ENCODE measurements at regions not wholly inside any gene's neighbourhood (a gene's known extent, or its start where the extent isn't known, plus 50 kb on each side); places are given as distances from the start of the nearest gene placed in this dataset.

GRCh38 chr22:48867891-48868290 lies 959.8 kb downstream of the BRD1 start:
- Histone ChIP-seq H3K9me2 (ENCODE audit: insufficient read depth) (no peaks in the 10 kb centered on the region), H3K9ac (ENCODE audit: low read length) (no peak overlapping the region), H4K20me1 (ENCODE audit: insufficient read depth) (no peaks in the 10 kb centered on the region), H2AFZ (ENCODE audit: low read depth, low read length, poor library complexity, severe bottlenecking) (no peak overlapping the region), H3K9me3 (ENCODE audit: control insufficient read depth in 1 of 2, insufficient read depth in 1 of 2, low read depth in 1 of 2, low read length in 2 of 2) (no peaks in the 10 kb centered on the region), H3K4me3 (replicated peaks in 1 of 2; ENCODE audit: low read depth in 1 of 2, low read length in 2 of 2) (no peak overlapping the region), H3K27ac (ENCODE audit: low read depth, low read length) (no peak overlapping the region), H3K36me3 (ENCODE audit: control insufficient read depth in 1 of 2, insufficient read depth in 2 of 2, low read length in 2 of 2) (no peaks in the 10 kb centered on the region), H3K27me3 (ENCODE audit: insufficient read depth, low read length) (peaks cover 20% of the 10 kb centered on the region; the same call in 1 of the 2 replicates), H3K4me2 (ENCODE audit: low read length) (no peak overlapping the region), H3K4me1 (ENCODE audit: control insufficient read depth in 1 of 2, insufficient read depth in 2 of 2, low read length in 2 of 2) (no peaks in the 10 kb centered on the region), H3K79me2 (ENCODE audit: insufficient read depth, low read length) (no peaks in the 10 kb centered on the region)
- ATAC-seq (no peak), DNase-seq (ENCODE audit: low read depth, low spot score) (no peak)
- intact Hi-C loops (cut with micrococcal nuclease): no loop called here
- RAD21 ChIA-PET (ENCODE audit: low non-redundant PET in 1 of 2, low total read pairs in 2 of 2, uncharacterized antibody in 2 of 2, unreplicated experiment in 2 of 2): no interaction called here
- TF ChIP-seq FOSL1 (IDR thresholded peaks at IDR 0.05; ENCODE audit: low read depth) (no peak), POLR2A (IDR thresholded peaks at IDR 0.05; ENCODE audit: borderline replicate concordance, extremely low read depth, insufficient read depth, insufficient read length) (no peak), RAD21 (IDR thresholded peaks at IDR 0.05; ENCODE audit: low read depth) (no peak), CBX3 (IDR thresholded peaks at IDR 0.05; ENCODE audit: low read depth) (no peak)
- POLR2A ChIA-PET: no interaction called here
- CTCF ChIA-PET: no interaction called here
- no TSS peak for BruUV-seq (replicated peaks)

GRCh38 chr22:48866906-48867681 lies 960.6 kb downstream of the BRD1 start:
- Histone ChIP-seq H2AFZ (ENCODE audit: low read depth, low read length, poor library complexity, severe bottlenecking) (no peak overlapping the region), H3K79me2 (ENCODE audit: insufficient read depth, low read length) (no peaks in the 10 kb centered on the region), H3K4me1 (ENCODE audit: control insufficient read depth in 1 of 2, insufficient read depth in 2 of 2, low read length in 2 of 2) (no peaks in the 10 kb centered on the region), H3K4me2 (ENCODE audit: low read length) (no peak overlapping the region), H3K4me3 (replicated peaks in 1 of 2; ENCODE audit: low read depth in 1 of 2, low read length in 2 of 2) (no peak overlapping the region), H3K36me3 (ENCODE audit: control insufficient read depth in 1 of 2, insufficient read depth in 2 of 2, low read length in 2 of 2) (no peaks in the 10 kb centered on the region), H4K20me1 (ENCODE audit: insufficient read depth) (no peaks in the 10 kb centered on the region), H3K9ac (ENCODE audit: low read length) (no peak overlapping the region), H3K27ac (ENCODE audit: low read depth, low read length) (no peak overlapping the region), H3K27me3 (ENCODE audit: insufficient read depth, low read length) (peaks cover 13% of the 10 kb centered on the region; the same call in 1 of the 2 replicates), H3K9me2 (ENCODE audit: insufficient read depth) (no peaks in the 10 kb centered on the region), H3K9me3 (ENCODE audit: control insufficient read depth in 1 of 2, insufficient read depth in 1 of 2, low read depth in 1 of 2, low read length in 2 of 2) (no peaks in the 10 kb centered on the region)
- ATAC-seq (no peak), DNase-seq (ENCODE audit: low read depth, low spot score) (no peak)
- POLR2A ChIA-PET: no interaction called here
- intact Hi-C loops (cut with micrococcal nuclease): no loop called here
- RAD21 ChIA-PET (ENCODE audit: low non-redundant PET in 1 of 2, low total read pairs in 2 of 2, uncharacterized antibody in 2 of 2, unreplicated experiment in 2 of 2): no interaction called here
- BruUV-seq (replicated peaks): no TSS peak
- CTCF ChIA-PET: no interaction called here
- no peak for TF ChIP-seq SP1 (IDR thresholded peaks at IDR 0.05; ENCODE audit: low read depth)
- TF ChIP-seq YY1 (IDR thresholded peaks at IDR 0.05; ENCODE audit: extremely low read depth, insufficient replicate concordance, low read depth, low read length): no peak
- no peak for TF ChIP-seq ZBTB33 (IDR thresholded peaks at IDR 0.05; ENCODE audit: extremely low read depth, insufficient replicate concordance, low read length)
- no peak for TF ChIP-seq RAD21 (IDR thresholded peaks at IDR 0.05; ENCODE audit: low read depth)
- no peak for TF ChIP-seq ZFX (IDR thresholded peaks at IDR 0.05)
- TF ChIP-seq POLR2A (IDR thresholded peaks at IDR 0.05; ENCODE audit: borderline replicate concordance, extremely low read depth, insufficient read depth, insufficient read length): no peak
- no peak for TF ChIP-seq CTCF (IDR thresholded peaks at IDR 0.05 in 2 of 3, conservative IDR thresholded peaks at IDR 0.05 in 1 of 3; ENCODE audit: borderline replicate concordance in 1 of 3, insufficient read depth in 1 of 3, low read depth in 2 of 3, low read length in 2 of 3)
- no peak for TF ChIP-seq POLR2AphosphoS5 (IDR thresholded peaks at IDR 0.05; ENCODE audit: low read depth, low read length)
- no peak for TF ChIP-seq CBX3 (IDR thresholded peaks at IDR 0.05; ENCODE audit: low read depth)
- no peak for TF ChIP-seq EZH2 (IDR thresholded peaks at IDR 0.05)
- TF ChIP-seq ZNF274 (IDR thresholded peaks at IDR 0.05; ENCODE audit: low read depth, low read length): no peak
- no peak for TF ChIP-seq ELF1 (IDR thresholded peaks at IDR 0.05; ENCODE audit: borderline replicate concordance, low read depth)
- TF ChIP-seq SRF (IDR thresholded peaks at IDR 0.05; ENCODE audit: low read depth): no peak
- TF ChIP-seq EZH2phosphoT487 (IDR thresholded peaks at IDR 0.05; ENCODE audit: borderline replicate concordance): no peak
